Caki2 (cell line): ENCODE measurements at regions not wholly inside any gene's neighbourhood (a gene's known extent, or its start where the extent isn't known, plus 50 kb on each side); places are given as distances from the start of the nearest gene placed in this dataset.
A peak's percentile ranks its signal among the peaks of the same experiment; 100 is the strongest.

ENCODE experiments used
- DNase-seq: peaks from one replicate; pipeline ENCODE4 v3.0.0-alpha.2; 2015; ENCODE audit warnings: low read depth
- in situ Hi-C: cut with HindIII; loops from 2 replicates; pipeline ENCODE4 v1.10.0; 2016; ENCODE audit warnings: low sequenced_read_pairs, low pct_unique_long_range_greater_than_20kb, mixed read lengths

- DNase-seq = no peak
- in situ Hi-C loops = no loop called here
These were observed 201.6 kb downstream of the SH2D4B start for GRCh38 chr10:80739328-80739727.

- no peak for DNase-seq
- in situ Hi-C loops = no loop called here
These were observed 202.4 kb downstream of the SH2D4B start for GRCh38 chr10:80739963-80740715.

GRCh38 chr10:80741278-80741677 is 203.6 kb downstream of the SH2D4B start:
- in situ Hi-C loops = no loop called here

GRCh38 chr10:80750268-80750667 is 212.6 kb downstream of the SH2D4B start:
- DNase-seq = no peak
- in situ Hi-C loops = no loop called here

More at GRCh38 chr10:80741278-80741677, 203.6 kb downstream of the SH2D4B start:
- DNase-seq = no peak

- DNase-seq = no peak
- in situ Hi-C loops = no loop called here
These were observed 214.2 kb downstream of the SH2D4B start for GRCh38 chr10:80751940-80752339.

GRCh38 chr10:80753612-80754011 is 215.9 kb downstream of the SH2D4B start:
- in situ Hi-C loops = no loop called here
- no peak for DNase-seq

GRCh38 chr10:80755893-80756292 is 218.2 kb downstream of the SH2D4B start:
- DNase-seq = no peak
- in situ Hi-C loops = no loop called here

GRCh38 chr10:80759693-80760092 is 222.0 kb downstream of the SH2D4B start:
- in situ Hi-C loops = no loop called here
- no peak for DNase-seq

GRCh38 chr10:80760914-80761371 is 223.2 kb downstream of the SH2D4B start:
- no peak for DNase-seq
- in situ Hi-C loops = no loop called here

- DNase-seq = no peak
- in situ Hi-C loops = no loop called here
These were observed 230.3 kb downstream of the SH2D4B start for GRCh38 chr10:80767963-80768362.

- in situ Hi-C loops = no loop called here
- no peak for DNase-seq
These were observed 232.0 kb downstream of the SH2D4B start for GRCh38 chr10:80769700-80770160.

GRCh38 chr10:80770239-80770638 is 232.5 kb downstream of the SH2D4B start:
- in situ Hi-C loops = no loop called here
- DNase-seq = no peak

- in situ Hi-C loops = no loop called here
- DNase-seq = no peak
These were observed 233.6 kb downstream of the SH2D4B start for GRCh38 chr10:80771285-80771684.

GRCh38 chr10:80771902-80772555 is 234.3 kb downstream of the SH2D4B start:
- no peak for DNase-seq
- in situ Hi-C loops = no loop called here

- DNase-seq = no peak
- in situ Hi-C loops = no loop called here
These were observed 234.9 kb downstream of the SH2D4B start for GRCh38 chr10:80772596-80772995.

GRCh38 chr10:80784695-80785094 is 247.0 kb downstream of the SH2D4B start:
- in situ Hi-C loops = no loop called here
- DNase-seq = no peak

- peak; percentile 4 for DNase-seq
- in situ Hi-C loops = no loop called here
These were observed 248.6 kb downstream of the SH2D4B start for GRCh38 chr10:80786322-80786721.

- in situ Hi-C loops = no loop called here
- no peak for DNase-seq
These were observed 250.2 kb downstream of the SH2D4B start for GRCh38 chr10:80787952-80788351.

GRCh38 chr10:80794994-80795393 is 257.3 kb downstream of the SH2D4B start:
- DNase-seq = no peak
- in situ Hi-C loops = no loop called here
